ENCODE measurements at regions not wholly inside any gene's neighbourhood (a gene's known extent, or its start where the extent isn't known, plus 50 kb on each side); places are given as distances from the start of the nearest gene placed in this dataset.

GRCh38 chr1:181392613-181393220 lies 90.6 kb upstream of the CACNA1E start:
- no peak for DNase-seq

DNA sequence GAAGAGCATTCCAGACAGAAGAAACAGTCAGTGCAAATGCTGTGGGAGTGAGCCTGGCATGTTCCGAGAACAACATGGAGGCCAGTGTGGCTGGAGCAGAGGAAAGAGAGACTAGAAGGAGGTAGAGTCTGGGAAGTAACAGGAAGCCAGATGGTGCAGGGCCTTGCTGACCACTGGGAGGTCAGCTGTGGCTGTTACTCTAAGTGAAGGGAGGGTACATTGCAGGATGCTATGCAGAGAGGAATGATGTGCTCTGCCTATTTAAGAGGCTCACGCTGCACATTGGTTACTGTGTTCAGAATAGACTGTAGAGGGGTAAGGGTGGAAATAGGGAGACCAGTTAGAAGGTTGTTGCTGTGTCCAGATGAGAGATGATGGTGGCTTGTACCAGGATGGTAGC lies 88.6 kb upstream of the CACNA1E start:
- no peak for DNase-seq

DNA sequence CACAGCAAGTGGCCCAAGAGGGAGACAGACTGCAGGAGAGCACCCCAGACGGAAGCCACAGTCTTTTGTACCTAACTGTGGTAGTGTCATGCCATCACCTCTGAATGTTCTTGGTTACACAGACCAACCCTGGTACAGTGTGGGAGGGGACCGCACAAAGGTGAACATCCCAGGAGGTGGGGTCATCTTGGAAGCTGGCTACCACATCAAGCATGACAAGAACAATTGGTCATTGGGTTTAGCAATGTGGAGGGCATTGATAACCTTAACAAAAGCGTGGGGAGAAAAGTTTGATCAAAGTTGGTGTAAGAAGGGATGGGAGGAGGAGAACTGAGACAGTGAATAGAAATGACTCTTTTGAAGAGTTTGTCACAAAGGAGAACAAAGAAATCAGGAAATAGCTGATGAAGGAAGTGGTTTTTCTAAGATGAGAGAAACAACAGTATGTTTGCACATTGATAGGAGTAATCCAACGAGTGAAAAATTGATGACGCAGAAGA lies 87.1 kb upstream of the CACNA1E start:
- DNase-seq = peak; percentile 30

DNA sequence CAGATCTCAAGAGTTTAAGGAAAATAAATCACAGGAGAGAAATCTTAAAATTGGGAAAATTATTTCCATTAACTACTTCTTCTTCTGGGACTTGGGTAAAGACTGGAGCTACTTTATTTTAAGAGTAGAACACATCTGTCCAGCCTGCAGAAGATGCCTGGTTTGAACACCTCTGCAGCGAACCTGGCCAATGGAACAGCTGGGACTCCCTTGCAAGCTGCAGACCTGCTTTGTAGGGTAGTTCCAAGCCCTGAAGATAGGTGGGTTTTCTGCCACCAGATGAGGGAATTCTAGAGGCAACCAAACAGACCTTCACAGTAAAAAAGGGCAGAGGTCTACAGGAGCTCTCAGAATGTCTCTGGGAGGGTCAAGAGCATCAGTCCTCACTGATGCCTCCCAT lies 86.5 kb upstream of the CACNA1E start:
- DNase-seq = no peak

- no peak for DNase-seq
Measured at GRCh38 chr1:181397845-181398244, 85.5 kb upstream of the CACNA1E start.

GRCh38 chr1:181398544-181398943 lies 84.8 kb upstream of the CACNA1E start:
- DNase-seq = no peak

GRCh38 chr1:181405584-181405983 lies 77.7 kb upstream of the CACNA1E start:
- no peak for DNase-seq

GRCh38 chr1:181406989-181407388 lies 76.3 kb upstream of the CACNA1E start:
- DNase-seq = no peak

- DNase-seq = no peak
Measured at GRCh38 chr1:181409981-181410380, 73.3 kb upstream of the CACNA1E start.

DNA sequence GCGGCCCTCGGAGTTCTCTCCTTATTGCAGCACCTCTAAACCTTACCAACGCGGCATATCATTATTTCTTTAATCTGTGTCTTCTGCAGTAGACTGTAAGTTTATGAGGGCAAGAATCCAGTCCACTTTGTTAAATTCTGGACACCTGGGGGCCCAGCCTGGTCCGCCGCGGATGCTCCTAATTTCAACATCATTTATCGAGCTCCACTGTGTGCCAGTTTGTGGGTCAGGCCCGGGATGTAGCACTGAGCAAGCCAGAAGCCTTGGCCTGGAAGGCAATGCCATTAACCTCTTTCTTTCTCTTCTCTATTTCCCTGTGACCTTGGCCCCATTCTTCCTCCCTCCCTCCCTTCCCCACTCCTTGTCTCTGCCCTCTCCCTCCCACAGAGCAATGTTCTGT lies 70.6 kb upstream of the CACNA1E start:
- no peak for DNase-seq

DNA sequence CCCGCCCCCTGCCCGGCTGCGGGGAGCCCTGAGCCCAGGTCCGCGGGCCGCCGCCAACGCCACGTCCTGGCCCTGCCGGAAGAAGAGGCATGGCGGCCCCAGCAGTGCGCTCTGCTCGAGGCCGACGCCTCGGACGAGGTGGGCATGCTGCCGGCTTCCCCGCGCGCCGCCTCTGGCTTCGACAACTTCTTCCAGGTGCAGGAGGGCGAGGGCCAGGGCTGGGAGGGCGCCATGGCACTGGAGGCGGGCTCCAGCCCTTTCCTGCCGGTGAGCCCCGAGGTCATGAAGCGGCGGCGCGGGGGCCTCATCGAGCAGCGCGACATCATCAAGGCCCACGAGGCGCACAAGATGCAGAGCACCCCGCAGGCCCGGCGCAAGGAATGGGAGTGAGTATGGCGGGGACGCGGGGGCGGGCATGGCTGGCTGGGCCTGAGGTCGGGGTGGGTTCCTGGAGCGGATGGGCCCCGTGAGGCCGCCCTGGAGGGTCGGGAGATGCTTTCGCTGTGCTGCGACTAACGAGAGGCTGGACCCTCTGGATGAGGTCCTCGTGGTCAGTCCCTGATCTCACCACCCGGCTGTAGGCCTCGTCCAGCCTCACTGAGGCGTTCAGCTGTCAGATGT lies 70.0 kb upstream of the CACNA1E start:
- DNase-seq = no peak

DNA sequence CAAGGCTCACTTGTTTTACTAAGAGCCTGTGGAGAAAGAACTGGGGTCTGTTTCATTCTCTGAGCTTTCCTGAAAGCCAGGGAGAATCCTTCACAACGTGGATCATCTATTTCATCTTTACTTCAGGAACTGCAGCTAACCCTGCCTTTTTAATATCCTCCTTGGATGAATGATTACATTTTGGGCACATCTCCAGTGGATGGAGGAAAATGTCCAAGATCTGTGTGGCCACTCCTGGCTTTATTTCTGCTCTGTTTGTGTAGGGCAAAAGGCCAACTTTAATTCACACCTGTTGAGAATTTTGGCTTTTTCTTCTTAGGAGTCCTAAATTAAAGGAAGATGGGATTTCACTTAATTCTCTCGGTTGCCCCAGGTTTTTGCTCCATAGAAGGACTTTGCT lies 69.5 kb upstream of the CACNA1E start:
- no peak for DNase-seq

GRCh38 chr1:181416268-181416860 lies 67.0 kb upstream of the CACNA1E start:
- no peak for DNase-seq

DNA sequence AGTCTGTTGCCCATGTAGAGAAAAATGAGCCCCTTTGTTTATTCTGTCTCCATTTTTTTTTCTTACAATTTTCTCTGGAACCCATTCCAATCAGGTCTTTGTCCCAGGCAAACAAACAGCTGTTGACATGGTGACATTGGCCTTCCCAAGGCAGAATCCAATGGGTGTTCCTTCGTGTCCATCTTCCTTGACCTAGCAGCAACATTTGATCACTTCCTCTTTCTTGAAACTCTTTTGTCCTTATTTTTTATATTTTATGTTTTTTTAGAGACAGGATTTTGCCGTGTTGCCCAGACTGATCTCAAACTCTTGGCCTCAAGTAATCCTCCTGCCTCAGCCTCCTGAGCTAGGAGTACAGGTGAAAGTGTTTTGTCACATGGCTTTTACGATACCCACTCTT lies 65.4 kb upstream of the CACNA1E start:
- DNase-seq = no peak

- peak; percentile 25 for DNase-seq
Measured at GRCh38 chr1:181423301-181423918, 59.9 kb upstream of the CACNA1E start.

DNA sequence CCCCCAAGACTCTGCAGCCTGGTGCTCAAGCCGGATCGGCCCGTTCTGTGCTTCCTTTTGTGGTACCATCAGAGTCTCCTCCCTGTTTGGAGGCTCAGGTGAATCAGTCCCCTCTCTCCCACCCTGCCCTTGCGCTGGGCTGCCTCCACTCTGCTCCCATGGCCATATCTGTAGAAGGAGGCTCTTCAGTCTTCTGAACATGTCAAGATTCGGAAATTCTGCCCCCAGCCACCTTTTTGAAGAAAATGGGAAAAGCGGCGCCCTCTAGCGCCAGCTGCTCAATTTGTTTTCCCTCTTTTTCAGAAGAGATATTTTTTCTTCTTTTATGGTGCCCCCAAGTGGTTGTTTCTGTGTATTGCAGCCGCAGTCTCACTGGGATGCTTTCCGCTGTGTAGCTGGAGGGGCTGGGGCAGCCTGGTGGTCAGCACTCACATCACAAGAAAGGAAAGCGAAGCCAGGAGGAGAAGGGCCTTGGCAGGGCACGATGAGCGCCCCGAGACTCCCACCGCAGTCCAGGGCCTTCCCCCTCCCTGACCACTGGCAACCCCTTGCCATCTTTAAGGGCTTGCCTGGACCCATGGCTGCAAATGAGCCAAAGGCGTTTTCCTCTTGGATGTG lies 58.4 kb upstream of the CACNA1E start:
- peak; percentile 84 for DNase-seq

GRCh38 chr1:181425566-181425965 lies 57.8 kb upstream of the CACNA1E start:
- DNase-seq = no peak

- no peak for DNase-seq
Measured at GRCh38 chr1:181429462-181429861, 53.9 kb upstream of the CACNA1E start.

- DNase-seq = no peak
Measured at GRCh38 chr1:181430015-181430885, 53.1 kb upstream of the CACNA1E start.
